IMR-90 (cell line): ENCODE measurements at regions not wholly inside any gene's neighbourhood (a gene's known extent, or its start where the extent isn't known, plus 50 kb on each side); places are given as distances from the start of the nearest gene placed in this dataset.

Experiments
- ATAC-seq: fragments of 200-7000 bp; cut with Tn5 transposase; 2 replicates; pipeline ENCODE4 v1.9.1; 2020; ENCODE audit warnings: low read depth, mild to moderate bottlenecking, moderate library complexity
- BruUV-seq: library from RNA; stranded (reverse); fragments of 400-500 nt; replicated peaks from 2 replicates; lab custom pipeline; 2021; lab: Mats Ljungman, UMichigan
- CTCF ChIA-PET: fragments of 300-600 bp; formaldehyde crosslinking; extraction: SDS; loops from one replicate; lab custom pipeline; 2021; ENCODE audit warnings: antibody characterized with exemption; lab: Yijun Ruan, JAX
- POLR2A ChIA-PET: fragments of 300-600 bp; sonication (Branson Sonifier 250); formaldehyde crosslinking; loops from one replicate; lab custom pipeline; 2022; ENCODE audit warnings: antibody characterized with exemption; ENCODE audit not compliant: unreplicated experiment; lab: Charles Lee
- DNase-seq: peaks from one replicate; pipeline ENCODE4 v3.0.0; 2013
- H2AFZ ChIP-seq: replicated peaks from 2 replicates; pipeline ENCODE3; 2013; ENCODE audit warnings: low read length, mild to moderate bottlenecking; ENCODE audit not compliant: poor library complexity
- H2AK5ac ChIP-seq: 2 replicates; pipeline ENCODE4 v1.6.1; 2013; ENCODE audit warnings: low read depth, low read length, inconsistent platforms
- H2AK9ac ChIP-seq: replicated peaks from 2 replicates; pipeline ENCODE3; 2013; ENCODE audit warnings: mild to moderate bottlenecking, low read depth, low read length, moderate library complexity; ENCODE audit not compliant: poor library complexity
- H2BK120ac ChIP-seq: 2 replicates; pipeline ENCODE4 v1.6.1; 2013; ENCODE audit warnings: low read depth, low read length, inconsistent platforms
- H2BK15ac ChIP-seq: 3 replicates; pipeline ENCODE4 v1.6.1; 2013; ENCODE audit warnings: low read depth, low read length, inconsistent platforms
- H2BK20ac ChIP-seq: 2 replicates; pipeline ENCODE4 v1.6.1; 2013; ENCODE audit warnings: low read depth, mild to moderate bottlenecking, inconsistent platforms, low read length, moderate library complexity
- H2BK5ac ChIP-seq: 2 replicates; pipeline ENCODE4 v1.6.1; 2013; ENCODE audit warnings: mild to moderate bottlenecking, low read depth, low read length, inconsistent platforms; ENCODE audit not compliant: poor library complexity, severe bottlenecking
- H3K14ac ChIP-seq: replicated peaks from 2 replicates; pipeline ENCODE4 v1.6.1; 2013; ENCODE audit warnings: low read depth, low read length, inconsistent platforms
- H3K18ac ChIP-seq: 2 replicates; pipeline ENCODE4 v1.6.1; 2013; ENCODE audit warnings: low read depth, low read length, control low read depth
- H3K23ac ChIP-seq: 2 replicates; pipeline ENCODE4 v1.6.1; 2013; ENCODE audit warnings: low read depth, low read length, inconsistent platforms
- H3K27ac ChIP-seq: 2 replicates; pipeline ENCODE4 v1.5.1; 2013; ENCODE audit warnings: mild to moderate bottlenecking, control low read depth, low read length; ENCODE audit not compliant: insufficient read depth
- H3K27me3 ChIP-seq: 2 replicates; pipeline ENCODE4 v1.6.1; 2013; ENCODE audit warnings: low read length; ENCODE audit not compliant: control insufficient read depth, insufficient read depth
- H3K36me3 ChIP-seq: 2 replicates; pipeline ENCODE4 v1.6.1; 2013; ENCODE audit warnings: low read length, mixed read lengths; ENCODE audit not compliant: control insufficient read depth, insufficient read depth
- H3K4ac ChIP-seq: 2 replicates; pipeline ENCODE4 v1.6.1; 2013; ENCODE audit warnings: low read depth, low read length, inconsistent platforms
- H3K4me1 ChIP-seq: 2 replicates; pipeline ENCODE4 v1.6.1; 2013; ENCODE audit warnings: low read length, mixed read lengths; ENCODE audit not compliant: control insufficient read depth, insufficient read depth
- H3K4me2 ChIP-seq: 2 replicates; pipeline ENCODE4 v1.6.1; 2013; ENCODE audit warnings: low read depth, mild to moderate bottlenecking, control low read depth, low read length, moderate library complexity
- H3K4me3 ChIP-seq: 2 replicates; pipeline ENCODE4 v1.5.1; 2013; ENCODE audit warnings: low read depth, mild to moderate bottlenecking, control low read depth, low read length, moderate library complexity; ENCODE audit not compliant: insufficient read depth
- H3K56ac ChIP-seq: 2 replicates; pipeline ENCODE4 v1.6.1; 2013; ENCODE audit warnings: low read length, inconsistent platforms; ENCODE audit not compliant: insufficient read depth; ENCODE audit errors: extremely low read depth
- H3K79me1 ChIP-seq, 2 experiments: 2 replicates each; pipeline ENCODE4 v1.6.1; 2013; ENCODE audit warnings: low read length in 2 of 2, inconsistent platforms in 1 of 2, low read depth in 1 of 2
- H3K9ac ChIP-seq: 2 replicates; pipeline ENCODE4 v1.6.1; 2013; ENCODE audit warnings: low read depth, low read length, control low read depth
- H3K9me1 ChIP-seq: 2 replicates; pipeline ENCODE4 v1.6.1; 2013; ENCODE audit warnings: low read length, inconsistent platforms; ENCODE audit not compliant: insufficient read depth
- H3K9me3 ChIP-seq: 2 replicates; pipeline ENCODE4 v1.6.1; 2013; ENCODE audit warnings: low read length; ENCODE audit not compliant: control insufficient read depth, insufficient read depth
- H4K20me1 ChIP-seq: 2 replicates; pipeline ENCODE4 v1.6.1; 2013; ENCODE audit warnings: low read length, inconsistent platforms; ENCODE audit not compliant: insufficient read depth
- H4K5ac ChIP-seq: 2 replicates; pipeline ENCODE4 v1.6.1; 2013; ENCODE audit warnings: mild to moderate bottlenecking, low read depth, low read length, control low read depth
- H4K8ac ChIP-seq, 2 experiments: 2 replicates each; pipeline ENCODE4 v1.6.1; 2013; ENCODE audit warnings: low read depth in 2 of 2, low read length in 2 of 2, control low read depth in 1 of 2, inconsistent platforms in 1 of 2
- H4K91ac ChIP-seq: 2 replicates; pipeline ENCODE4 v1.6.1; 2013; ENCODE audit warnings: low read depth, low read length, inconsistent platforms; ENCODE audit not compliant: insufficient read depth
- BHLHE40 ChIP-seq: fragments of 150-350 bp; IDR thresholded peaks from 2 replicates; pipeline ENCODE4 v1.6.1; 2016; ENCODE audit warnings: mild to moderate bottlenecking, low read depth, low read length
- CEBPB ChIP-seq: IDR thresholded peaks from 2 replicates; pipeline ENCODE4 v1.6.1; 2012; ENCODE audit warnings: low read depth, low read length, improper control_type of control experiment
- FOS ChIP-seq: fragments of 150-350 bp; IDR thresholded peaks from 2 replicates; pipeline ENCODE4 v1.6.1; 2016; ENCODE audit warnings: low read depth, low read length
- MAFK ChIP-seq: IDR thresholded peaks from 2 replicates; pipeline ENCODE4 v1.6.1; 2012; ENCODE audit warnings: low read depth, low read length, improper control_type of control experiment
- MAZ ChIP-seq: IDR thresholded peaks from 2 replicates; pipeline ENCODE4 v1.6.1; 2012; ENCODE audit warnings: low read depth, mild to moderate bottlenecking, low read length, improper control_type of control experiment, moderate library complexity, borderline replicate concordance
- MXI1 ChIP-seq: IDR thresholded peaks from 2 replicates; pipeline ENCODE4 v1.6.1; 2012; ENCODE audit warnings: low read depth, mild to moderate bottlenecking, low read length, moderate library complexity, borderline replicate concordance
- NFE2L2 ChIP-seq: fragments of 150-350 bp; IDR thresholded peaks from 2 replicates; pipeline ENCODE4 v1.6.1; 2016; ENCODE audit warnings: low read depth, mild to moderate bottlenecking, low read length
- POLR2A ChIP-seq: IDR thresholded peaks from 2 replicates; pipeline ENCODE4 v1.6.1; 2012; ENCODE audit warnings: mild to moderate bottlenecking, low read depth, low read length
- RAD21 ChIP-seq: IDR thresholded peaks from 2 replicates; pipeline ENCODE4 v1.6.1; 2012; ENCODE audit warnings: low read length, improper control_type of control experiment
- RCOR1 ChIP-seq: IDR thresholded peaks from 2 replicates; pipeline ENCODE4 v1.6.1; 2012; ENCODE audit warnings: mild to moderate bottlenecking, low read length, improper control_type of control experiment; ENCODE audit not compliant: insufficient replicate concordance
- RFX5 ChIP-seq: IDR thresholded peaks from 2 replicates; pipeline ENCODE4 v1.8.0; 2012; ENCODE audit warnings: low read depth, mild to moderate bottlenecking, low read length, moderate library complexity
- SMC3 ChIP-seq: fragments of 150-350 bp; IDR thresholded peaks from 2 replicates; pipeline ENCODE4 v1.6.1; 2016; ENCODE audit warnings: low read depth, mild to moderate bottlenecking, antibody characterized with exemption, low read length, moderate library complexity
- WGBS, 2 experiments: methylation state at CpG; one replicate each; pipeline versions ENCODE4 v1.1.5 to v1.1.7; 2013; ENCODE audit warnings: missing lambda C conversion rate in 2 of 2; ENCODE audit not compliant: insufficient read length in 1 of 2; ENCODE audit errors: extremely low coverage in 2 of 2; 5-methylcytosine and 5-hydroxymethylcytosine counted together
- dilution Hi-C: fragments of 300-500 bp; cut with HindIII; formaldehyde crosslinking; loops from one replicate; pipeline ENCODE4 v1.14.3; 2018; ENCODE audit warnings: low sequenced_read_pairs; ENCODE audit not compliant: unreplicated experiment
- in situ Hi-C: fragments of 300-500 bp; cut with MboI; formaldehyde crosslinking; loops from 3 replicates; pipeline ENCODE4 v1.14.3; 2019; ENCODE audit warnings: low sequenced_read_pairs, inconsistent platforms, mixed read lengths
- intact Hi-C: fragments of 100-400 bp; cut with micrococcal nuclease; formaldehyde crosslinking; loops from 2 replicates; pipeline ENCODE4 v1.10.0; 2022
- TF ChIP-seq, protein P1 (sequence below): conservative IDR thresholded peaks from 2 replicates; pipeline ENCODE4 v1.5.1; 2012; ENCODE audit warnings: mild to moderate bottlenecking, low read depth, low read length, improper control_type of control experiment
- TF ChIP-seq, protein P2 (sequence below): fragments of 150-350 bp; IDR thresholded peaks from 2 replicates; pipeline ENCODE4 v1.6.1; 2017; ENCODE audit warnings: mild to moderate bottlenecking, antibody characterized with exemption, low read length, low read depth
- TF ChIP-seq, protein P3 (sequence below): fragments of 150-350 bp; IDR thresholded peaks from 2 replicates; pipeline ENCODE4 v1.6.1; 2016; ENCODE audit warnings: low read depth, mild to moderate bottlenecking, low read length, moderate library complexity, borderline replicate concordance

DNA sequence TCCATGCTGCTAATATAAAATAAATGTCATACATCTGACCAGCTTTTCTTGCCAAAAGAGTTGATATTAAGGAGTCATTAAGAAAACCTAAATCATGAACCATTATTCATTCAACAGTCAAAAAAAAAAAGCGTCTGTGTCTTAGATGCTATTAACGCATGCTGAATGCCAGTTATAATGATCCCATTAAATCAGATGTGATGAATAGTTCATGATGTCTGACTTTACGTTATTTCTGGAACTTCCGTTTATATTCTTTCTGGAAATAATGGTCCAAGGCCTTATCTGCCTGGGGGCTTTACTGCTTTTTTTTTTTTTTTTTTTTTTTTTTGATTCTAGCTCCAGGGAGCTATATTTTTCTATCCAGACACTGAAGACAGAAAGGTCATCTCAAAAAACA is 877.1 kb downstream of the HACE1 start:
- TF ChIP-seq RAD21 (no peak), NFE2L2 (no peak), POLR2A (no peak), RFX5 (no peak), MXI1 (no peak), BHLHE40 (no peak), FOS (no peak), SMC3 (no peak), RCOR1 (no peak), MAFK (no peak), MAZ (no peak), CEBPB (no peak)
- TF ChIP-seq, protein P1, sequence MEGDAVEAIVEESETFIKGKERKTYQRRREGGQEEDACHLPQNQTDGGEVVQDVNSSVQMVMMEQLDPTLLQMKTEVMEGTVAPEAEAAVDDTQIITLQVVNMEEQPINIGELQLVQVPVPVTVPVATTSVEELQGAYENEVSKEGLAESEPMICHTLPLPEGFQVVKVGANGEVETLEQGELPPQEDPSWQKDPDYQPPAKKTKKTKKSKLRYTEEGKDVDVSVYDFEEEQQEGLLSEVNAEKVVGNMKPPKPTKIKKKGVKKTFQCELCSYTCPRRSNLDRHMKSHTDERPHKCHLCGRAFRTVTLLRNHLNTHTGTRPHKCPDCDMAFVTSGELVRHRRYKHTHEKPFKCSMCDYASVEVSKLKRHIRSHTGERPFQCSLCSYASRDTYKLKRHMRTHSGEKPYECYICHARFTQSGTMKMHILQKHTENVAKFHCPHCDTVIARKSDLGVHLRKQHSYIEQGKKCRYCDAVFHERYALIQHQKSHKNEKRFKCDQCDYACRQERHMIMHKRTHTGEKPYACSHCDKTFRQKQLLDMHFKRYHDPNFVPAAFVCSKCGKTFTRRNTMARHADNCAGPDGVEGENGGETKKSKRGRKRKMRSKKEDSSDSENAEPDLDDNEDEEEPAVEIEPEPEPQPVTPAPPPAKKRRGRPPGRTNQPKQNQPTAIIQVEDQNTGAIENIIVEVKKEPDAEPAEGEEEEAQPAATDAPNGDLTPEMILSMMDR, result no peak
- TF ChIP-seq, protein P2, sequence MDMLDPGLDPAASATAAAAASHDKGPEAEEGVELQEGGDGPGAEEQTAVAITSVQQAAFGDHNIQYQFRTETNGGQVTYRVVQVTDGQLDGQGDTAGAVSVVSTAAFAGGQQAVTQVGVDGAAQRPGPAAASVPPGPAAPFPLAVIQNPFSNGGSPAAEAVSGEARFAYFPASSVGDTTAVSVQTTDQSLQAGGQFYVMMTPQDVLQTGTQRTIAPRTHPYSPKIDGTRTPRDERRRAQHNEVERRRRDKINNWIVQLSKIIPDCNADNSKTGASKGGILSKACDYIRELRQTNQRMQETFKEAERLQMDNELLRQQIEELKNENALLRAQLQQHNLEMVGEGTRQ, result no peak
- TF ChIP-seq, protein P3, sequence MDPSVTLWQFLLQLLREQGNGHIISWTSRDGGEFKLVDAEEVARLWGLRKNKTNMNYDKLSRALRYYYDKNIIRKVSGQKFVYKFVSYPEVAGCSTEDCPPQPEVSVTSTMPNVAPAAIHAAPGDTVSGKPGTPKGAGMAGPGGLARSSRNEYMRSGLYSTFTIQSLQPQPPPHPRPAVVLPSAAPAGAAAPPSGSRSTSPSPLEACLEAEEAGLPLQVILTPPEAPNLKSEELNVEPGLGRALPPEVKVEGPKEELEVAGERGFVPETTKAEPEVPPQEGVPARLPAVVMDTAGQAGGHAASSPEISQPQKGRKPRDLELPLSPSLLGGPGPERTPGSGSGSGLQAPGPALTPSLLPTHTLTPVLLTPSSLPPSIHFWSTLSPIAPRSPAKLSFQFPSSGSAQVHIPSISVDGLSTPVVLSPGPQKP, result no peak
- Histone ChIP-seq H2BK15ac (no peak overlapping the region), H3K9me1 (no peaks in the 10 kb centered on the region), H2BK120ac (no peak overlapping the region), H2AK9ac (no peak overlapping the region), H3K23ac (no peak overlapping the region), H4K91ac (no peak overlapping the region), H3K18ac (no peak overlapping the region), H2AFZ (no peak overlapping the region), H2AK5ac (no peak overlapping the region), H3K4ac (no peak overlapping the region), H3K4me2 (no peak overlapping the region), H3K14ac (no peak overlapping the region), H4K8ac (no peak overlapping the region), H3K79me1 (no peaks in the 10 kb centered on the region), H3K36me3 (no peaks in the 10 kb centered on the region), H2BK20ac (no peak overlapping the region), H3K4me3 (no peak overlapping the region), H4K5ac (no peak overlapping the region), H3K27me3 (no peaks in the 10 kb centered on the region), H3K9ac (no peak overlapping the region), H4K20me1 (no peaks in the 10 kb centered on the region), H3K56ac (no peak overlapping the region), H3K9me3 (no peaks in the 10 kb centered on the region; the same call in 1 of the 2 replicates), H2BK5ac (no peak overlapping the region), H3K27ac (no peak overlapping the region), H3K4me1 (no peaks in the 10 kb centered on the region)
- intact Hi-C loops (no loop called here), in situ Hi-C loops (no loop called here), dilution Hi-C loops (no loop called here)
- POLR2A ChIA-PET, result no interaction called here
- DNase-seq (no peak), ATAC-seq (no peak)
- BruUV-seq, result no TSS peak
- WGBS, 2 experiments, result no CpG with 5 or more reads among the region's 4 CpGs
- CTCF ChIA-PET, result no interaction called here
